Thoracic aorta (tissue), 2 donors: ENCODE measurements at regions not wholly inside any gene's neighbourhood (a gene's known extent, or its start where the extent isn't known, plus 50 kb on each side); places are given as distances from the start of the nearest gene placed in this dataset.

Source experiments
- ATAC-seq: fragments of 150-250 bp; one replicate; pipeline ENCODE4 v1.8.0; 2017; ENCODE audit warnings: low read depth; ENCODE audit not compliant: insufficient number of reproducible peaks, low FRiP score
- DNase-seq: peaks from one replicate; pipeline ENCODE4 v3.0.0-alpha.2; 2020; ENCODE audit warnings: low spot score
- H3K27ac ChIP-seq, 2 donors: fragments of 200-600 bp; sonication (generic); 1 replicate in 1 of 2; 2 replicates in 1 of 2; pipeline ENCODE4 v1.5.1; 2016; ENCODE audit warnings: mild to moderate bottlenecking in 2 of 2, moderate library complexity in 2 of 2
- H3K27me3 ChIP-seq: fragments of 200-600 bp; sonication (generic); replicated peaks from 2 replicates; pipeline ENCODE4 v1.6.0; 2016; ENCODE audit warnings: mild to moderate bottlenecking; ENCODE audit not compliant: insufficient read depth
- H3K36me3 ChIP-seq: fragments of 200-600 bp; sonication (generic); one replicate; pipeline ENCODE4 v1.5.1; 2016
- H3K4me1 ChIP-seq, 2 donors: fragments of 200-600 bp; sonication (generic); 1 replicate in 1 of 2; 2 replicates in 1 of 2; pipeline versions ENCODE4 v1.5.1 to v1.6.0; 2016; ENCODE audit warnings: low read depth in 2 of 2, mild to moderate bottlenecking in 1 of 2; ENCODE audit not compliant: control insufficient read depth in 1 of 2
- H3K4me3 ChIP-seq: fragments of 200-600 bp; sonication (generic); 2 replicates; pipeline ENCODE4 v1.5.1; 2016; ENCODE audit warnings: mild to moderate bottlenecking
- H3K9me3 ChIP-seq: fragments of 200-600 bp; sonication (generic); 2 replicates; pipeline ENCODE4 v1.5.1; 2016
- TF ChIP-seq, protein P1 (sequence below): fragments of 200-600 bp; sonication (generic); IDR thresholded peaks from one replicate; pipeline ENCODE4 v1.5.1; 2019; ENCODE audit warnings: antibody characterized with exemption

GRCh38 chr5:9971301-9971700, 278.4 kb downstream of the ATPSCKMT start:
- H3K36me3 ChIP-seq: no peaks in the 10 kb centered on the region
- H3K4me3 ChIP-seq: no peak overlapping the region
- H3K27ac ChIP-seq: no peak overlapping the region
- H3K4me1 ChIP-seq: no peaks in the 10 kb centered on the region
- TF ChIP-seq, protein P1, sequence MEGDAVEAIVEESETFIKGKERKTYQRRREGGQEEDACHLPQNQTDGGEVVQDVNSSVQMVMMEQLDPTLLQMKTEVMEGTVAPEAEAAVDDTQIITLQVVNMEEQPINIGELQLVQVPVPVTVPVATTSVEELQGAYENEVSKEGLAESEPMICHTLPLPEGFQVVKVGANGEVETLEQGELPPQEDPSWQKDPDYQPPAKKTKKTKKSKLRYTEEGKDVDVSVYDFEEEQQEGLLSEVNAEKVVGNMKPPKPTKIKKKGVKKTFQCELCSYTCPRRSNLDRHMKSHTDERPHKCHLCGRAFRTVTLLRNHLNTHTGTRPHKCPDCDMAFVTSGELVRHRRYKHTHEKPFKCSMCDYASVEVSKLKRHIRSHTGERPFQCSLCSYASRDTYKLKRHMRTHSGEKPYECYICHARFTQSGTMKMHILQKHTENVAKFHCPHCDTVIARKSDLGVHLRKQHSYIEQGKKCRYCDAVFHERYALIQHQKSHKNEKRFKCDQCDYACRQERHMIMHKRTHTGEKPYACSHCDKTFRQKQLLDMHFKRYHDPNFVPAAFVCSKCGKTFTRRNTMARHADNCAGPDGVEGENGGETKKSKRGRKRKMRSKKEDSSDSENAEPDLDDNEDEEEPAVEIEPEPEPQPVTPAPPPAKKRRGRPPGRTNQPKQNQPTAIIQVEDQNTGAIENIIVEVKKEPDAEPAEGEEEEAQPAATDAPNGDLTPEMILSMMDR: no peak
- ATAC-seq (no peak), DNase-seq (no peak)
- no peaks in the 10 kb centered on the region for H3K27me3 ChIP-seq
- H3K9me3 ChIP-seq: peaks cover 6% of the 10 kb centered on the region

GRCh38 chr5:9958914-9959313, 290.8 kb downstream of the ATPSCKMT start:
- no peak for DNase-seq

DNA sequence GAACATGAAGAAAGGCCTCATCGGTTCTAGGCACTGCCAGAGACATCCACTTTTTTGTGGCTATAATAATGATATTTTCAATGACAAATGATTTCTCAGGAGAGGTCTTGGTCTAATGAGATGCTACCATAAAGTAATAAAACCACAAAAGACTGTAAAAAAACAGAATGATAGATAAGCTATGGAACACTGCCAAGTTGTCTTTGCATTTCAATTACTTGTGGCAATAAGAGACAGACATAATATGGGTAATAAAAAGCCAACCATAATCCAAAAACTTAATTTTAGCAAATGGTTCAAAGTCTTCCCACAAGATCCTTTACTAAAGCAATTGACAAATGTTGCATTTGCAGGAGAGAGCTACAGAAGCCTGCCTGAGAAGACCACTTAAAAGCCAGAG, 292.5 kb downstream of the ATPSCKMT start:
- Histone ChIP-seq H3K4me1 (no peaks in the 10 kb centered on the region), H3K9me3 (no peaks in the 10 kb centered on the region), H3K4me3 (no peak overlapping the region), H3K27me3 (no peaks in the 10 kb centered on the region), H3K27ac (no peak overlapping the region), H3K36me3 (no peaks in the 10 kb centered on the region)
- TF ChIP-seq, protein P1: no peak
- no peak for DNase-seq
- ATAC-seq: no peak

More at GRCh38 chr5:9958914-9959313, 290.8 kb downstream of the ATPSCKMT start:
- Histone ChIP-seq H3K27ac (no peak overlapping the region), H3K27me3 (no peaks in the 10 kb centered on the region), H3K36me3 (no peaks in the 10 kb centered on the region), H3K4me1 (no peaks in the 10 kb centered on the region), H3K4me3 (no peak overlapping the region), H3K9me3 (no peaks in the 10 kb centered on the region)
- TF ChIP-seq, protein P1: no peak
- no peak for ATAC-seq

GRCh38 chr5:9956725-9957124, 293.0 kb downstream of the ATPSCKMT start:
- no peak for DNase-seq
- no peaks in the 10 kb centered on the region for H3K4me1 ChIP-seq
- H3K36me3 ChIP-seq: no peaks in the 10 kb centered on the region
- TF ChIP-seq, protein P1: no peak
- no peak overlapping the region for H3K4me3 ChIP-seq
- H3K27ac ChIP-seq: no peak overlapping the region
- no peak for ATAC-seq
- H3K27me3 ChIP-seq: no peaks in the 10 kb centered on the region
- H3K9me3 ChIP-seq: no peaks in the 10 kb centered on the region

- ATAC-seq (no peak), DNase-seq (no peak)
- Histone ChIP-seq H3K27ac (no peak overlapping the region), H3K36me3 (no peaks in the 10 kb centered on the region), H3K4me1 (no peaks in the 10 kb centered on the region), H3K27me3 (no peaks in the 10 kb centered on the region), H3K9me3 (no peaks in the 10 kb centered on the region), H3K4me3 (no peak overlapping the region)
- TF ChIP-seq, protein P1: no peak
Measured at GRCh38 chr5:9955586-9955985, 294.1 kb downstream of the ATPSCKMT start.
